CD4-positive, alpha-beta T cell treated with Interleukin-15 for 4 hours (primary cell): ENCODE measurements at regions not wholly inside any gene's neighbourhood (a gene's known extent, or its start where the extent isn't known, plus 50 kb on each side); places are given as distances from the start of the nearest gene placed in this dataset.

Experiments
- DNase-seq: peaks from one replicate; pipeline ENCODE4 v3.0.0-alpha.2; 2020; ENCODE audit warnings: low spot score

GRCh38 chr16:86384263-86384649 lies 126.1 kb upstream of the FOXF1 start:
- DNase-seq, result no peak

GRCh38 chr16:86384980-86385379 lies 125.3 kb upstream of the FOXF1 start:
- no peak for DNase-seq

GRCh38 chr16:86387468-86388440 lies 122.6 kb upstream of the FOXF1 start:
- no peak for DNase-seq

GRCh38 chr16:86388976-86389375 lies 121.4 kb upstream of the FOXF1 start:
- DNase-seq, result no peak

- DNase-seq, result no peak
Measured at GRCh38 chr16:86389566-86390328, 120.6 kb upstream of the FOXF1 start.

- no peak for DNase-seq
Measured at GRCh38 chr16:86390335-86390734, 120.0 kb upstream of the FOXF1 start.

- no peak for DNase-seq
Measured at GRCh38 chr16:86391486-86391885, 118.8 kb upstream of the FOXF1 start.

GRCh38 chr16:86391984-86392383 lies 118.3 kb upstream of the FOXF1 start:
- DNase-seq, result no peak

GRCh38 chr16:86392436-86393152 lies 117.7 kb upstream of the FOXF1 start:
- DNase-seq, result no peak

- no peak for DNase-seq
Measured at GRCh38 chr16:86393907-86394626, 116.3 kb upstream of the FOXF1 start.

- DNase-seq, result no peak
Measured at GRCh38 chr16:86395477-86395876, 114.8 kb upstream of the FOXF1 start.

GRCh38 chr16:86396422-86396821 lies 113.9 kb upstream of the FOXF1 start:
- no peak for DNase-seq

GRCh38 chr16:86396901-86397311 lies 113.4 kb upstream of the FOXF1 start:
- no peak for DNase-seq

- DNase-seq, result no peak
Measured at GRCh38 chr16:86398201-86398600, 112.1 kb upstream of the FOXF1 start.

GRCh38 chr16:86398622-86399021 lies 111.7 kb upstream of the FOXF1 start:
- DNase-seq, result no peak

- DNase-seq, result no peak
Measured at GRCh38 chr16:86401126-86401525, 109.2 kb upstream of the FOXF1 start.

GRCh38 chr16:86403085-86403484 lies 107.2 kb upstream of the FOXF1 start:
- no peak for DNase-seq

GRCh38 chr16:86403541-86404163 lies 106.7 kb upstream of the FOXF1 start:
- no peak for DNase-seq

- DNase-seq, result no peak
Measured at GRCh38 chr16:86404678-86405077, 105.6 kb upstream of the FOXF1 start.

GRCh38 chr16:86405319-86405718 lies 105.0 kb upstream of the FOXF1 start:
- DNase-seq, result no peak

GRCh38 chr16:86406056-86406455 lies 104.3 kb upstream of the FOXF1 start:
- no peak for DNase-seq
